Gastroesophageal sphincter (tissue), 4 donors: ENCODE measurements at regions not wholly inside any gene's neighbourhood (a gene's known extent, or its start where the extent isn't known, plus 50 kb on each side); places are given as distances from the start of the nearest gene placed in this dataset.
"Not testable (repeated sequence)": the region's sequence is repeated elsewhere in the genome, so short reads cannot be mapped to it uniquely, and the experiment has no call there.

ENCODE experiments used
- ATAC-seq: fragments of 150-250 bp; one replicate; pipeline ENCODE4 v1.9.1; 2016; ENCODE audit warnings: mild to moderate bottlenecking, moderate library complexity
- H3K27ac ChIP-seq, 4 donors: fragments of 200-600 bp; sonication (generic) in 3 of 4; 1 replicate in 3 of 4; 2 replicates in 1 of 4; pipeline ENCODE4 v1.5.1; 2016 to 2019
- H3K27me3 ChIP-seq: fragments of 200-600 bp; sonication (generic); one replicate; pipeline ENCODE4 v1.5.1; 2019
- H3K36me3 ChIP-seq, 2 donors: fragments of 200-600 bp; sonication (generic); one replicate each; pipeline ENCODE4 v1.5.1; 2019; ENCODE audit warnings: control low read depth in 1 of 2
- H3K4me1 ChIP-seq, 3 donors: fragments of 200-600 bp; sonication (generic); 1 replicate in 2 of 3; 2 replicates in 1 of 3; pipeline ENCODE4 v1.5.1; 2016 to 2019; ENCODE audit warnings: control low read depth in 2 of 3
- H3K4me3 ChIP-seq, 2 donors: fragments of 200-600 bp; sonication (generic); one replicate each; pipeline ENCODE4 v1.5.1; 2019; ENCODE audit warnings: mild to moderate bottlenecking in 1 of 2, moderate library complexity in 1 of 2
- H3K9me3 ChIP-seq, 3 donors: fragments of 200-600 bp; sonication (generic); one replicate each; pipeline ENCODE4 v1.5.1; 2017 to 2019; ENCODE audit warnings: control low read depth in 2 of 3
- EP300 ChIP-seq: sonication (generic); formaldehyde crosslinking; IDR thresholded peaks from one replicate; pipeline ENCODE4 v1.6.1; 2017; ENCODE audit warnings: antibody characterized with exemption, mild to moderate bottlenecking
- POLR2A ChIP-seq, 2 donors: fragments of 450-650 bp; IDR thresholded peaks; one replicate each; pipeline ENCODE4 v1.6.1; 2017; ENCODE audit warnings: antibody characterized with exemption in 2 of 2, mild to moderate bottlenecking in 2 of 2, moderate library complexity in 1 of 2
- POLR2AphosphoS5 ChIP-seq: sonication (generic); formaldehyde crosslinking; IDR thresholded peaks from one replicate; pipeline ENCODE4 v1.6.1; 2017; ENCODE audit warnings: antibody characterized with exemption
- WGBS, 2 donors: methylation state at CpG; one replicate each; pipeline ENCODE4 v1.1.5; 2018; ENCODE audit warnings: low coverage in 1 of 2; 5-methylcytosine and 5-hydroxymethylcytosine counted together
- TF ChIP-seq, protein P1 (sequence below), 4 experiments: fragments of 200-600 bp in 2 of 4; fragments of 450-650 bp in 2 of 4; sonication (generic) in 1 of 4; IDR thresholded peaks; one replicate each; pipeline ENCODE4 v1.5.1; 2017 to 2019; ENCODE audit warnings: antibody characterized with exemption in 4 of 4, mild to moderate bottlenecking in 2 of 4, moderate library complexity in 2 of 4

DNA sequence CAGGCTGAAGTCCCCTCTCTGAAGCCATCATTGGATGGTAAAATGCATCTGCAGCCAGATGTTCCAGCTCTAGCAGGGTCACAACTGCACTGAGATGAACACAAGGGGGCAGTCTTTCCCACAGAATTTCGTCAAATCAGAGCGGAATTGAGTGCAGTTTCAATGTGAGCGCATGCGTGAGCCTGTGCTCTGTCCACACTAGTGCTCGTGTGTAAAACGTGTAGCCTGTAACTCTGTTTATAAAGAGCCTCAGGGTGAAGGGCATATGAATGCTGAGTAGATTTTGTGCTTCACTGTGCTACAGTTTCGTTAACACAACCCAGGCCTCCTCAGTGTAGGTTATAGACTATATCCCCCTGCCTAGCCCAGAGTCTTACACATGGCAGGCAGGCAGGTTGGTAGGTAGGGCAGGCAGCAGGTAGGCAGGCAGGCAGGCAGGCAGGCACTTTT, 92.7 kb upstream of the GOLGA6L4 start:
- H3K27ac ChIP-seq = no peak overlapping the region

DNA sequence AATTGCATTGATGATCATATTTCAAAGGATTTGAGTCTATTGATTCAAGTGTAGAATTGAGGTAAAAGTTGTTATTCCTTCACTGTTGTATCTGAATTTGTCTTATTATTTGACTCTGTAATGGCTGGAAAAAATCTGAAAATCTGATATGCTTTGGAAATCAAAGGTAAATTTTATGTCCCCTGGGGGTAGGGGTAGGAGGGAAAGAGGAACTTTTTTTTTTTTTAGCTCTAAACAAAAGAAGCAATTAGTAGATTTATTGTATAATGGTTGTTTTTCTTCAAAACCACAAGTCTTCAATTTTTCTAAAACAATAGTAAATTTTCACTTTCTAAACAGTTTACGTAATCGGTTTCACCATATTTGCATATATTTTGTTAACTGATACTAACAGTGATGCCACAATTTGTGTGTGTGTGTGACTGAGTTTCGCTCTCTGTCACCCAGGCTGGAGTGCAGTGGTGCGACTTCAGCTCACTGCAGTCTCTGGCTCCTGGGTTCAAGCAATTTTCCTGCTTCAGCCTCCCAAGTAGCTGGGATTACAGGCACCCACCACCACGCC, 91.7 kb upstream of the GOLGA6L4 start:
- 80 to 95% methylated on average over 3 to 4 of the region's 5 CpGs for WGBS, 2 donors
- TF ChIP-seq POLR2A (IDR thresholded peaks at IDR 0.05) (no peak), POLR2AphosphoS5 (no peak), EP300 (no peak)
- TF ChIP-seq, protein P1, sequence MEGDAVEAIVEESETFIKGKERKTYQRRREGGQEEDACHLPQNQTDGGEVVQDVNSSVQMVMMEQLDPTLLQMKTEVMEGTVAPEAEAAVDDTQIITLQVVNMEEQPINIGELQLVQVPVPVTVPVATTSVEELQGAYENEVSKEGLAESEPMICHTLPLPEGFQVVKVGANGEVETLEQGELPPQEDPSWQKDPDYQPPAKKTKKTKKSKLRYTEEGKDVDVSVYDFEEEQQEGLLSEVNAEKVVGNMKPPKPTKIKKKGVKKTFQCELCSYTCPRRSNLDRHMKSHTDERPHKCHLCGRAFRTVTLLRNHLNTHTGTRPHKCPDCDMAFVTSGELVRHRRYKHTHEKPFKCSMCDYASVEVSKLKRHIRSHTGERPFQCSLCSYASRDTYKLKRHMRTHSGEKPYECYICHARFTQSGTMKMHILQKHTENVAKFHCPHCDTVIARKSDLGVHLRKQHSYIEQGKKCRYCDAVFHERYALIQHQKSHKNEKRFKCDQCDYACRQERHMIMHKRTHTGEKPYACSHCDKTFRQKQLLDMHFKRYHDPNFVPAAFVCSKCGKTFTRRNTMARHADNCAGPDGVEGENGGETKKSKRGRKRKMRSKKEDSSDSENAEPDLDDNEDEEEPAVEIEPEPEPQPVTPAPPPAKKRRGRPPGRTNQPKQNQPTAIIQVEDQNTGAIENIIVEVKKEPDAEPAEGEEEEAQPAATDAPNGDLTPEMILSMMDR (IDR thresholded peaks at IDR 0.05) = no peak
- Histone ChIP-seq H3K27me3 (no peaks in the 10 kb centered on the region), H3K36me3 (no peaks in the 10 kb centered on the region), H3K9me3 (no peaks in the 10 kb centered on the region), H3K27ac (no peak overlapping the region), H3K4me3 (no peak overlapping the region), H3K4me1 (no peaks in the 10 kb centered on the region)
- no peak for ATAC-seq

More for the DNA sequence above, 92.7 kb upstream of the GOLGA6L4 start:
- TF ChIP-seq POLR2AphosphoS5 = no peak
- TF ChIP-seq POLR2A (IDR thresholded peaks at IDR 0.05) = no peak
- TF ChIP-seq, protein P1 (IDR thresholded peaks at IDR 0.05) = peak; percentile 75 to 88 (median 80)
- no peak for TF ChIP-seq EP300
- Histone ChIP-seq H3K9me3 (no peaks in the 10 kb centered on the region), H3K36me3 (no peaks in the 10 kb centered on the region), H3K4me1 (no peaks in the 10 kb centered on the region), H3K27me3 (no peaks in the 10 kb centered on the region), H3K4me3 (no peak overlapping the region)
- ATAC-seq = peak; percentile 95
- 8 to 20% methylated on average over 1 to 6 of the region's 7 CpGs for WGBS, 2 donors

DNA sequence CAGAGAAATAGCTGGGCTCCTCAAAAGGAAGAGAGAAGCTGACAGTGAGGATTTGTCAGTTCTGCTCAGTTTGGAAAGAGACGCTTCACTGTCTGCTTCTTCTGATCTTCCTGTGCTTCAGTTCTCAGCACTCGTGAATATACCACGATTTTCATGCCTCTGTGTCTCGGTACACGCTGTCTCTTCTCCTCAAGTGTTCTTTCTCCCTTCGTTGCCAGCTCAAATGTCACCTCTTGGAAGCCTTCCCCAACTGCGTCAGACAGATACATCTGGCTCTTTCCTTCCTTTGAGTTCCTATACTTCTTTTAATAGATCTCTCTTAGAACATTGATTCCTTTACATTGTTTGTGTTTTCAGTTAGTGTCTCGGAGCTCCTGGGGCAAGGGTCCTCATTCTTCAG, 90.6 kb upstream of the GOLGA6L4 start:
- H3K27me3 ChIP-seq, H3K9me3 ChIP-seq, H3K36me3 ChIP-seq, ATAC-seq, H3K4me3 ChIP-seq, H3K4me1 ChIP-seq: not testable (repeated sequence)
- 34 to 45% methylated on average over 8 of the region's 8 CpGs for WGBS, 2 donors
- H3K27ac ChIP-seq = peak overlapping the region in 1 of 4 donors; percentile 20

DNA sequence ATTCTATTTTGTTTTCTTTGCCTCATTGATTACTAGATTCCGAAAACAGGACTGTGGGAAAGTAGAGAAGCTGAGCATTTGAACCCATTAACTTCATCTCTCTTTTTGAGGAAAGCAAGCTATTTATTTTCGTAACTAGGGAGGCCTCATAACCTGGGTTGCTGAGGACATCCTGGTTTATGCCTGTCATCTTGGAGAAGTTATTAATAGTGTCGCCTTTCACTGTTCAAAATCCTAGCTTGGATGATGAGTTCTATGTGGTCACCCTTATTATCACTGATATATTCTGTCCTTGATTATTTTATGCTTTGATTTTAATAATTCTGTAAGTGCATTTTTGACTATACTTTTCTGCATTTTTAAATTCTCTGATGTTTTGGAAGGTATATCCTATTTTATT, 89.3 kb upstream of the GOLGA6L4 start:
- H3K27me3 ChIP-seq, H3K4me1 ChIP-seq, ATAC-seq, H3K4me3 ChIP-seq, H3K27ac ChIP-seq, H3K36me3 ChIP-seq, H3K9me3 ChIP-seq: not testable (repeated sequence)
- 72 to 88% methylated on average over 3 of the region's 3 CpGs for WGBS, 2 donors

GRCh38 chr15:84147307-84147706, 88.3 kb upstream of the GOLGA6L4 start:
- WGBS, 2 donors = no CpG with 5 or more reads among the region's 2 CpGs
- H3K27me3 ChIP-seq, H3K27ac ChIP-seq, ATAC-seq, H3K4me1 ChIP-seq, H3K4me3 ChIP-seq, H3K36me3 ChIP-seq, H3K9me3 ChIP-seq: not testable (repeated sequence)

DNA sequence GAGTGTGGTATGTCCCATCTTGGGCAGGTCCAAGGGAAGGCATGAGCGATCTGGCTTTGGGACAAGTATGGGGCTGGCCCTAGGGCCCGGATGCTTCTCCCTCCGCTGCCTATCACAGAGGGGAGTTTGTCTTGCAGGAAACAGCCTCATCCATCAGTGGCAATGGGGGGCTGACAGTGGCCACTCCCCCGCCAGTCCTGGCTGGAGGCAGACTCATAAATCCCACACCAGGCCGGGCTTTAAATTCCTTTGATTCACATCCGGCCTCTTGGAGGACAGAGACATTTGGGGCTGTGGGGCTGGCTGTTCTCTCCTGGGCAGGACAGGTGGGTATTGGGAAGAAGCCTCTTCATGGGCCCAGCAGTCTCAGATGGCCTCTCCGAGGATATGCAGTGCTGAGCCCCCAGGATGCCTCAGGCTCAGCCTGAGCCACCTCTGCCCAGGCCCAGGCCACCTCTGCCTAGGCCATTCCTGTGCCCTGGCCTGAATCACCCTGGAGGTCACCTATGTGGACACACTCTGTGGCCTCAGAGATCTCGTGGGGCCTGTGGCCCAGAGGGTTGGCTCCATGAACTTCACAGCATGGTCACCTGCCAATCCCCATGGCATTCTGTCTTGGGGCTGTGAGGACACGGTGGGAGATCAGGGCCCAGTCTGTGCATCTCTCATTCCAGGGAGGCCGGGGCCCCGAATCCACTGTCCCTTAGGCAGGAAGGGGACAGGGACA, 84.2 kb upstream of the GOLGA6L4 start:
- ATAC-seq = no peak
- Histone ChIP-seq H3K4me1 (no peaks in the 10 kb centered on the region), H3K9me3 (no peaks in the 10 kb centered on the region), H3K27ac (no peak overlapping the region), H3K4me3 (no peak overlapping the region), H3K27me3 (peaks cover 3% of the 10 kb centered on the region), H3K36me3 (no peaks in the 10 kb centered on the region)
- WGBS, 2 donors = no CpG with 5 or more reads among the region's 11 CpGs
- TF ChIP-seq EP300 (no peak), POLR2AphosphoS5 (no peak), POLR2A (IDR thresholded peaks at IDR 0.05) (no peak)
- TF ChIP-seq, protein P1 (IDR thresholded peaks at IDR 0.05) = no peak

DNA sequence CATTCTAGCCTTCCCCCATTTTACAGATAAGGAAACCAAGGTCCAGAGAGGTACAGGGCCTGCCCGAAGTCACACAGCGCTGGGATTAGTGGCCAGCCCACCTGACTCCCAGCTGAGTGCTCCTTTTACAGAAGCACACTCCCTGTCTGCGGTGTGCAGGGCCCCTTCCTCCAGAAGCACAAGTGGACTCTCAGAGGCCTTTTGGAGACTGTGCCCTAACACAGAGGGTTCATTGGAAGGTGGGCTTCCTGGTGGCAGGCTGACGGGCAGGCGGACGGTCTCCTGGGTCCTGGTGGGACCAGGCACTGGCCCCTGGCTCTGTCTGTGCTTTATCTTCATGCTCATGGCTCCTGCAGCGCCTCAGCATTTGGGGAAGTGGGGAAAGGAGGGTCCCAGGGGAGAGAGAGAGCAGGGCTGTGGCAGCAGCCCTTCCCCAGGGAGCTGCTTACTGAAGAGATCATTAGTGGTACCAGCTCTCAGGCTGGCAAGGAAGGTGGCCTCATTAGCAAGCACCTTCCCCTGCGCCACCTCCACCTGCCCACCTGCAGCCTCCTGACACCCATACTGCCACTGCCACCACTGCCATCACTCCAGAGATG, 83.1 kb upstream of the GOLGA6L4 start:
- not testable (repeated sequence) for H3K36me3 ChIP-seq, H3K4me3 ChIP-seq, H3K27ac ChIP-seq, ATAC-seq, H3K27me3 ChIP-seq, H3K9me3 ChIP-seq, H3K4me1 ChIP-seq
- 96% methylated on average over 3 of the region's 8 CpGs; no CpG with 5 or more reads in 1 of the 2 donors for WGBS, 2 donors

- H3K4me1 ChIP-seq, H3K36me3 ChIP-seq, ATAC-seq, H3K4me3 ChIP-seq, H3K9me3 ChIP-seq, H3K27me3 ChIP-seq, H3K27ac ChIP-seq: not testable (repeated sequence)
- WGBS, 2 donors = 77% methylated on average over 5 of the region's 11 CpGs; no CpG with 5 or more reads in 1 of the 2 donors
Measured at GRCh38 chr15:84153655-84154140, 81.9 kb upstream of the GOLGA6L4 start.

- not testable (repeated sequence) for H3K4me3 ChIP-seq, H3K27me3 ChIP-seq, ATAC-seq, H3K36me3 ChIP-seq, H3K9me3 ChIP-seq, H3K4me1 ChIP-seq, H3K27ac ChIP-seq
- 88% methylated on average over 4 of the region's 8 CpGs; no CpG with 5 or more reads in 1 of the 2 donors for WGBS, 2 donors
Measured at GRCh38 chr15:84154314-84154713, 81.3 kb upstream of the GOLGA6L4 start.
